Neuronal stem cell (in vitro differentiated cells): ENCODE measurements at regions not wholly inside any gene's neighbourhood (a gene's known extent, or its start where the extent isn't known, plus 50 kb on each side); places are given as distances from the start of the nearest gene placed in this dataset.

Source experiments
- DNase-seq: peaks from one replicate; pipeline ENCODE4 v3.0.0-alpha.2; 2013; ENCODE audit warnings: low spot score
- H2AFZ ChIP-seq: one replicate; pipeline ENCODE4 v1.6.1; 2013; ENCODE audit warnings: mild to moderate bottlenecking, low read length, inconsistent platforms
- H2AK5ac ChIP-seq: 2 replicates; pipeline ENCODE4 v1.6.1; 2013; ENCODE audit warnings: low read depth, mild to moderate bottlenecking, inconsistent platforms, low read length, moderate library complexity, mixed read lengths
- H2BK120ac ChIP-seq: 2 replicates; pipeline ENCODE4 v1.6.1; 2013; ENCODE audit warnings: low read depth, mild to moderate bottlenecking, inconsistent platforms, low read length, moderate library complexity, mixed read lengths
- H2BK12ac ChIP-seq: one replicate; pipeline ENCODE4 v1.6.1; 2013; ENCODE audit warnings: low read length, inconsistent platforms
- H2BK15ac ChIP-seq: 2 replicates; pipeline ENCODE4 v1.6.1; 2013; ENCODE audit warnings: mild to moderate bottlenecking, low read length, inconsistent platforms, mixed read lengths
- H2BK5ac ChIP-seq: one replicate; pipeline ENCODE4 v1.6.1; 2013; ENCODE audit warnings: inconsistent platforms, mild to moderate bottlenecking, low read length, moderate library complexity
- H3K14ac ChIP-seq: one replicate; pipeline ENCODE4 v1.6.1; 2013; ENCODE audit warnings: low read length, inconsistent platforms
- H3K18ac ChIP-seq: 2 replicates; pipeline ENCODE4 v1.6.1; 2013; ENCODE audit warnings: low read length, inconsistent platforms
- H3K23ac ChIP-seq: 2 replicates; pipeline ENCODE4 v1.6.1; 2013; ENCODE audit warnings: low read depth, mild to moderate bottlenecking, mixed read lengths, low read length, inconsistent platforms; ENCODE audit not compliant: poor library complexity
- H3K27ac ChIP-seq: replicated peaks from 3 replicates; pipeline ENCODE4 v1.5.1; 2013; ENCODE audit warnings: low read length, inconsistent platforms
- H3K27me3 ChIP-seq, 3 experiments: 2 replicates each; pipeline ENCODE4 v1.6.1; 2013; ENCODE audit warnings: low read length in 3 of 3, mild to moderate bottlenecking in 2 of 3, inconsistent platforms in 1 of 3, low read depth in 1 of 3, mixed read lengths in 1 of 3, moderate library complexity in 1 of 3; ENCODE audit not compliant: control insufficient read depth in 3 of 3, insufficient read depth in 3 of 3
- H3K36me3 ChIP-seq, 2 donors: replicated peaks in 1 of 2; 2 replicates each; pipeline ENCODE4 v1.6.1; 2013; ENCODE audit warnings: low read length in 2 of 2; ENCODE audit not compliant: control insufficient read depth in 2 of 2, insufficient read depth in 2 of 2
- H3K4ac ChIP-seq: 2 replicates; pipeline ENCODE4 v1.6.1; 2013; ENCODE audit warnings: inconsistent platforms, mild to moderate bottlenecking, low read length, moderate library complexity
- H3K4me1 ChIP-seq, 2 donors: 1 replicate in 1 of 2; 2 replicates in 1 of 2; pipeline ENCODE4 v1.6.1; 2013; ENCODE audit warnings: low read length in 2 of 2, low read depth in 1 of 2; ENCODE audit not compliant: control insufficient read depth in 2 of 2, insufficient read depth in 1 of 2
- H3K4me2 ChIP-seq: one replicate; pipeline ENCODE4 v1.6.1; 2013; ENCODE audit warnings: mild to moderate bottlenecking, low read length, inconsistent platforms; ENCODE audit not compliant: insufficient read depth, poor library complexity, severe bottlenecking
- H3K4me3 ChIP-seq, 2 donors: 2 replicates each; pipeline ENCODE4 v1.5.1; 2013; ENCODE audit warnings: low read length in 2 of 2, mild to moderate bottlenecking in 2 of 2, inconsistent platforms in 1 of 2, moderate library complexity in 1 of 2
- H3K79me1 ChIP-seq: one replicate; pipeline ENCODE4 v1.6.1; 2013; ENCODE audit warnings: low read depth, mild to moderate bottlenecking, inconsistent platforms, low read length, moderate library complexity
- H3K9ac ChIP-seq: one replicate; pipeline ENCODE4 v1.6.1; 2013; ENCODE audit warnings: mild to moderate bottlenecking, low read depth, low read length, inconsistent platforms; ENCODE audit not compliant: poor library complexity
- H3K9me3 ChIP-seq, 2 donors: replicated peaks in 1 of 2; 2 replicates each; pipeline versions ENCODE3 to v1.6.1; 2013; ENCODE audit warnings: low read length in 2 of 2, mild to moderate bottlenecking in 2 of 2, inconsistent platforms in 1 of 2, low read depth in 1 of 2, mixed read lengths in 1 of 2, moderate library complexity in 1 of 2; ENCODE audit not compliant: control insufficient read depth in 2 of 2, insufficient read depth in 1 of 2
- H4K8ac ChIP-seq: one replicate; pipeline ENCODE4 v1.6.1; 2013; ENCODE audit warnings: low read depth, mild to moderate bottlenecking, inconsistent platforms, low read length, moderate library complexity
- H4K91ac ChIP-seq: one replicate; pipeline ENCODE4 v1.6.1; 2013; ENCODE audit warnings: low read length, low read depth, mild to moderate bottlenecking, inconsistent platforms; ENCODE audit not compliant: poor library complexity
- WGBS, 2 donors: extraction: QIAGEN DNeasy Blood & Tissue Kit; methylation state at CpG; one replicate each; pipeline ENCODE4 v1.1.7; 2013; ENCODE audit warnings: missing lambda C conversion rate in 2 of 2, mixed read lengths in 1 of 2; ENCODE audit not compliant: insufficient read length in 2 of 2, insufficient replicate concordance in 1 of 2; ENCODE audit errors: extremely low coverage in 2 of 2; 5-methylcytosine and 5-hydroxymethylcytosine counted together

DNA sequence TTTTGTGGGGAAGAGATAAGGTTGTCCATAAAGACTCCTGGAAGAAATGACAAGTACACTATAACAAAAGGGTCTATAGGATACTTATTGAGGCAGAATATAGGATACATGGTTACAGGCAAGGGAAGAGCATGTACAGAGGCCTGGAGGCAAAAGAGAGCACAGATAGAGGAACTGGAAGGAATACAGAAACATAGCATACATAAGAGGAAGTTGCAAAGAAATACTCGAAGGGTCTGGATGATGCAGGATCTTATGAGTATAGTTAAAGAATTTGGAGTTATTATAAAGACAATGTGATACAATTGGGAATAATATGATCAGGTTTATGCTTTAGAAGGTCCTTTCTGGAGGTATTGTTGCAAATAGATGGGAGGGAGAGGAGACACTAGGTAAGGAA, 592.7 kb upstream of the POU3F2 start:
- Histone ChIP-seq H3K27ac (no peak overlapping the region), H2AK5ac (no peak overlapping the region), H3K36me3 (no peaks in the 10 kb centered on the region), H3K9me3 (no peaks in the 10 kb centered on the region), H2BK120ac (no peak overlapping the region), H2BK15ac (no peak overlapping the region), H4K8ac (no peak overlapping the region), H4K91ac (no peak overlapping the region), H2AFZ (no peak overlapping the region), H3K18ac (no peak overlapping the region), H3K27me3 (no peaks in the 10 kb centered on the region), H3K79me1 (no peaks in the 10 kb centered on the region), H3K14ac (no peak overlapping the region), H3K4ac (no peak overlapping the region), H3K4me3 (no peak overlapping the region), H3K9ac (no peak overlapping the region), H2BK12ac (no peak overlapping the region), H3K4me2 (no peak overlapping the region), H3K4me1 (no peaks in the 10 kb centered on the region), H3K23ac (no peak overlapping the region), H2BK5ac (no peak overlapping the region)
- DNase-seq = no peak
- no CpG with 5 or more reads among the region's 1 CpG for WGBS, 2 donors

DNA sequence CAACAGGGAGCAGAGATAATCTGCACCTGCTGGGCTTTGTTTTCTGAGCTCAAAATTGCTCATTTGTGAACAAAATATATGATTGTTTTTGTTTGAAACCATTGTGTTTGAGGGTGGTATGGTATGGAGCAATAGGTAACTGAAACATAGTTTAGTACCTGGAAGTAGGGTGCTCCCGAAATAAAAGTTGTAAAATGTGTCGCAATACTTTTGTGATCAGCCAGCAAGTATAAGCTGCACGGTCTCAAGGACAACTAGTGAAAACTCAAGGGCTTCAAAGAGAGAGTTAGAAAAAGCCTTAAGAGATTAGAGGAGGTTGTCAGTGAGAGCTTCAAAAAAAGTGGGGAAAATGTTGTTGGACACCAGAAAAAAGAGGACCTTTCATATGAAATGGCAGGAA, 579.8 kb upstream of the POU3F2 start:
- H3K27ac ChIP-seq = no peak overlapping the region
- H3K9me3 ChIP-seq = no peaks in the 10 kb centered on the region
- H3K18ac ChIP-seq = no peak overlapping the region
- H3K27me3 ChIP-seq = no peaks in the 10 kb centered on the region
- H3K23ac ChIP-seq = no peak overlapping the region
- H3K9ac ChIP-seq = no peak overlapping the region
- no peak for DNase-seq
- no peak overlapping the region for H2AK5ac ChIP-seq
- no peak overlapping the region for H3K4me2 ChIP-seq
- no peak overlapping the region for H2BK5ac ChIP-seq
- H4K91ac ChIP-seq = no peak overlapping the region
- no peak overlapping the region for H2BK15ac ChIP-seq
- no CpG with 5 or more reads among the region's 3 CpGs for WGBS, 2 donors
- no peak overlapping the region for H2BK12ac ChIP-seq
- H3K79me1 ChIP-seq = no peaks in the 10 kb centered on the region
- no peak overlapping the region for H4K8ac ChIP-seq
- H2BK120ac ChIP-seq = no peak overlapping the region
- H3K4me3 ChIP-seq = no peak overlapping the region
- no peak overlapping the region for H3K14ac ChIP-seq
- peaks cover 0 to 2% of the 10 kb centered on the region in 2 donors for H3K4me1 ChIP-seq
- no peak overlapping the region for H3K4ac ChIP-seq
- H3K36me3 ChIP-seq = no peaks in the 10 kb centered on the region
- no peak overlapping the region for H2AFZ ChIP-seq

DNA sequence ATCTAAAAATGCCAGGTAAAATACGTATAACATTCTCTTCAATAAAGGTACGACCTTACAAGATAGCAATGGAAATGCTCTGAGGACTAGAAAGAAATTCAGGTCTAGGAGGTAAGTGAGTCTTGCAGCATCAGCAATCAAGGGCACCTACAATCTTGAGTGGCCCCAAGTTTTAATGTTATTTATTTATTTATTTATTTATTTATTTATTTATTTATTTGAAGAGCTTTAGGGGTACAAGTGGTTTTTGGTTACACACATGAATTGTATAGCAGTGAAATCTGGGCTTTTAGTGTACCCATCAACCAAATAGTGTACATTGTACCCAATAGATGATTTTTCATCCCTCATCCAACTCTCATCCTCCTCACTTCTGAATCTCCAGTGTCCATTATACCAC, 574.0 kb upstream of the POU3F2 start:
- no peak overlapping the region for H2BK120ac ChIP-seq
- H3K14ac ChIP-seq = no peak overlapping the region
- no peak overlapping the region for H4K8ac ChIP-seq
- H2AFZ ChIP-seq = no peak overlapping the region
- H3K79me1 ChIP-seq = no peaks in the 10 kb centered on the region
- H3K4me1 ChIP-seq = peaks cover 0 to 2% of the 10 kb centered on the region in 2 donors
- no peak overlapping the region for H3K9ac ChIP-seq
- H2BK15ac ChIP-seq = no peak overlapping the region
- no peak overlapping the region for H3K4ac ChIP-seq
- H3K23ac ChIP-seq = no peak overlapping the region
- H3K18ac ChIP-seq = no peak overlapping the region
- no peak overlapping the region for H2BK5ac ChIP-seq
- no peaks in the 10 kb centered on the region for H3K27me3 ChIP-seq
- no peak overlapping the region for H2AK5ac ChIP-seq
- H3K36me3 ChIP-seq = no peaks in the 10 kb centered on the region
- H3K27ac ChIP-seq = no peak overlapping the region
- no peak overlapping the region for H2BK12ac ChIP-seq
- H3K4me3 ChIP-seq = no peak overlapping the region
- no CpG with 5 or more reads among the region's 2 CpGs for WGBS, 2 donors
- H4K91ac ChIP-seq = no peak overlapping the region
- no peak for DNase-seq
- H3K9me3 ChIP-seq = no peaks in the 10 kb centered on the region
- H3K4me2 ChIP-seq = no peak overlapping the region

DNA sequence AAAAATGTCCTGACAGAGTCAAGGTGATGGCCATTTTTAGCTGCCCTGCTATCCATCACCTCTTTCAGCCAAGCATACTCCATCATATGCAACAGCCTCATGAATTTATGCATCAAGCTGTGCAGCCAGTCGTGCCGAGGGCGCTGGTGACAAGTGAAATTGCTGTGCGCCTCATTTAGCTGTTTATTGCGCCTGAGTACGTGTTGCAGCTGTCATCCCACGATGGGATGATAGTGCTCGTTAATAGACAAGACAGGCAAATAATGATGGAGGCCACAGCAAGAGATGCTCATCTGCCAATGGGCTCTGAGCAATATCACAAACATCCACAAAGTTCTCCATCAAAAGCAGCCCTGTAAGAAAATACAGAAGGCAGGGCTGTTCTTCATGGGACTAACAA, 562.3 kb upstream of the POU3F2 start:
- Histone ChIP-seq H2BK15ac (no peak overlapping the region), H3K27ac (no peak overlapping the region), H2BK12ac (no peak overlapping the region), H3K18ac (no peak overlapping the region), H3K14ac (no peak overlapping the region), H3K4ac (no peak overlapping the region), H3K9me3 (no peaks in the 10 kb centered on the region), H3K4me1 (peaks cover 2 to 3% of the 10 kb centered on the region in 2 donors), H2AK5ac (no peak overlapping the region), H3K4me3 (no peak overlapping the region), H3K36me3 (no peaks in the 10 kb centered on the region), H3K27me3 (no peaks in the 10 kb centered on the region), H2BK5ac (no peak overlapping the region), H4K91ac (no peak overlapping the region), H3K9ac (no peak overlapping the region), H3K79me1 (no peaks in the 10 kb centered on the region), H4K8ac (no peak overlapping the region), H3K23ac (no peak overlapping the region), H2AFZ (peak overlapping the region; percentile 50), H2BK120ac (no peak overlapping the region), H3K4me2 (no peak overlapping the region)
- WGBS, 2 donors = no CpG with 5 or more reads among the region's 8 CpGs
- DNase-seq = no peak
